Prostate gland (tissue), 2 donors: ENCODE measurements at regions not wholly inside any gene's neighbourhood (a gene's known extent, or its start where the extent isn't known, plus 50 kb on each side); places are given as distances from the start of the nearest gene placed in this dataset.

Experiments used
- DNase-seq: peaks from one replicate; pipeline ENCODE4 v3.0.0-alpha.2; 2019; ENCODE audit warnings: low spot score
- H3K27ac ChIP-seq, 2 donors: fragments of 200-600 bp; sonication (generic); 2 replicates each; pipeline ENCODE4 v1.5.1; 2017 to 2019
- H3K27me3 ChIP-seq: fragments of 200-600 bp; sonication (generic); replicated peaks from 2 replicates; pipeline ENCODE4 v1.5.1; 2019; ENCODE audit not compliant: insufficient read depth
- H3K36me3 ChIP-seq, 2 donors: fragments of 200-600 bp; sonication (generic); 1 replicate in 1 of 2; 2 replicates in 1 of 2; pipeline versions ENCODE4 v1.5.1 to v1.8.1; 2017 to 2019
- H3K4me1 ChIP-seq: fragments of 200-600 bp; sonication (generic); replicated peaks from 2 replicates; pipeline ENCODE4 v1.5.1; 2019
- H3K4me3 ChIP-seq, 2 donors: fragments of 200-600 bp; sonication (generic); 2 replicates each; pipeline ENCODE4 v1.5.1; 2017 to 2019
- H3K9me3 ChIP-seq: fragments of 200-600 bp; sonication (generic); 2 replicates; pipeline ENCODE4 v1.5.1; 2017
- POLR2A ChIP-seq: fragments of 450-650 bp; IDR thresholded peaks from one replicate; pipeline ENCODE4 v1.6.1; 2016; ENCODE audit warnings: antibody characterized with exemption, mild to moderate bottlenecking
- POLR2AphosphoS5 ChIP-seq: sonication (generic); formaldehyde crosslinking; IDR thresholded peaks from one replicate; pipeline ENCODE4 v1.6.1; 2017; ENCODE audit warnings: antibody characterized with exemption
- WGBS: methylation state at CpG from one replicate; pipeline ENCODE4 v1.1.5; 2018; 5-methylcytosine and 5-hydroxymethylcytosine counted together
- intact Hi-C: fragments of 100-400 bp; cut with DNase I; formaldehyde crosslinking; loops from one replicate; pipeline ENCODE4 v1.14.2; 2022
- TF ChIP-seq, protein P1 (sequence below), 4 experiments: fragments of 200-600 bp in 2 of 4; fragments of 450-650 bp in 2 of 4; sonication (generic) in 2 of 4; IDR thresholded peaks; 1 replicate in 3 of 4; 2 replicates in 1 of 4; pipeline ENCODE4 v1.5.1; 2016 to 2019; ENCODE audit warnings: antibody characterized with exemption in 4 of 4, mild to moderate bottlenecking in 2 of 4, moderate library complexity in 2 of 4

- no peak for TF ChIP-seq POLR2A
- TF ChIP-seq, protein P1, sequence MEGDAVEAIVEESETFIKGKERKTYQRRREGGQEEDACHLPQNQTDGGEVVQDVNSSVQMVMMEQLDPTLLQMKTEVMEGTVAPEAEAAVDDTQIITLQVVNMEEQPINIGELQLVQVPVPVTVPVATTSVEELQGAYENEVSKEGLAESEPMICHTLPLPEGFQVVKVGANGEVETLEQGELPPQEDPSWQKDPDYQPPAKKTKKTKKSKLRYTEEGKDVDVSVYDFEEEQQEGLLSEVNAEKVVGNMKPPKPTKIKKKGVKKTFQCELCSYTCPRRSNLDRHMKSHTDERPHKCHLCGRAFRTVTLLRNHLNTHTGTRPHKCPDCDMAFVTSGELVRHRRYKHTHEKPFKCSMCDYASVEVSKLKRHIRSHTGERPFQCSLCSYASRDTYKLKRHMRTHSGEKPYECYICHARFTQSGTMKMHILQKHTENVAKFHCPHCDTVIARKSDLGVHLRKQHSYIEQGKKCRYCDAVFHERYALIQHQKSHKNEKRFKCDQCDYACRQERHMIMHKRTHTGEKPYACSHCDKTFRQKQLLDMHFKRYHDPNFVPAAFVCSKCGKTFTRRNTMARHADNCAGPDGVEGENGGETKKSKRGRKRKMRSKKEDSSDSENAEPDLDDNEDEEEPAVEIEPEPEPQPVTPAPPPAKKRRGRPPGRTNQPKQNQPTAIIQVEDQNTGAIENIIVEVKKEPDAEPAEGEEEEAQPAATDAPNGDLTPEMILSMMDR (IDR thresholded peaks at IDR 0.05): no peak
- TF ChIP-seq POLR2AphosphoS5: no peak
- no peak overlapping the region for H3K27ac ChIP-seq
- no peaks in the 10 kb centered on the region for H3K9me3 ChIP-seq
- intact Hi-C loops: no loop called here
- H3K4me1 ChIP-seq: no peaks in the 10 kb centered on the region
- H3K4me3 ChIP-seq: no peak overlapping the region
- 74% methylated on average over 4 of the region's 4 CpGs for WGBS
- DNase-seq: no peak
- no peaks in the 10 kb centered on the region for H3K27me3 ChIP-seq
- H3K36me3 ChIP-seq: no peaks in the 10 kb centered on the region
Measured at GRCh38 chr5:127184851-127185250, 105.7 kb upstream of the MEGF10 start.

DNA sequence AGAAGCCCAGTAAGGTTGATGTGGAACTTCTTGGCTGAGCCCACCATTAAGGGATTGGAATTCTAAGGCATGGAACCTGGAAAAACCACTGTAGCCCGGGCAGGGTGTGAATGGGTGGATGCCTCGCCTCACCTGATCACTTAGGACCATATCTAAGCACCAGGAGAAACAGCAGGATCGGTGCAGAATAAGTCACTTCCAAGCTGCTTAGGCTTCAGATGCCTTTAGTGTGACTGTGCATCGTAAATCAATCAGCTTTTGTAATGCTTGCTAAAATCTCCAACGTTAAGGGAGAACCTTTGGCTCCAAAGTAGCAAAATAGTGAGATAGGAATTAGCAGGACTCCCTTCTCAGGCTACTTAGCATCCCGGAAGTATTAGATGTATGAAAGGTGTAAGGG lies 103.9 kb upstream of the MEGF10 start:
- intact Hi-C loops: no loop called here
- Histone ChIP-seq H3K27ac (no peak overlapping the region), H3K27me3 (no peaks in the 10 kb centered on the region), H3K36me3 (no peaks in the 10 kb centered on the region), H3K4me3 (no peak overlapping the region), H3K9me3 (no peaks in the 10 kb centered on the region), H3K4me1 (no peaks in the 10 kb centered on the region)
- 52% methylated on average over 6 of the region's 6 CpGs for WGBS
- no peak for TF ChIP-seq POLR2AphosphoS5
- TF ChIP-seq, protein P1 (IDR thresholded peaks at IDR 0.05): no peak
- TF ChIP-seq POLR2A: no peak
- no peak for DNase-seq

- Histone ChIP-seq H3K27me3 (no peaks in the 10 kb centered on the region), H3K36me3 (no peaks in the 10 kb centered on the region), H3K27ac (no peak overlapping the region), H3K4me3 (no peak overlapping the region), H3K9me3 (no peaks in the 10 kb centered on the region), H3K4me1 (no peaks in the 10 kb centered on the region)
- TF ChIP-seq POLR2AphosphoS5 (no peak), POLR2A (no peak)
- TF ChIP-seq, protein P1 (IDR thresholded peaks at IDR 0.05): no peak
- DNase-seq: no peak
- intact Hi-C loops: no loop called here
- 72% methylated on average over 5 of the region's 5 CpGs for WGBS
Measured at GRCh38 chr5:127187706-127188105, 102.9 kb upstream of the MEGF10 start.

DNA sequence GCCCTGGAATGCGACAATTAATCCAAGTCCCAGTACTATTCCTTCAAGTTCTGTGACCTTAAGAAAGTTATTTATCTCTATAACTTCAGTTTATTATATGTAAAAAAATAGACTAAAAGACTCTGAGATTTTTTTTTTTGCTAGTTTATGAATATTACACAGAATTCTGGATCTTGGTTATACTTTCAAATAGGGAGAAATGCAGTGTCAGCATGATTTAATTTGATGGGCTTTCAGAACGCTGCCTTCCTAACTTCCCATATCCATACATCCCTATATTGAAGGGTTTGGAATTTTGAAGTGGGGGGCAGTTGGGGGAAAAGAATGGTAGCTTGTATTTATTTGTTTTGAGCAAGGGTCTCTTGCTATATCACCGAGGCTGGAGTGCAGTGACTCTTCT lies 98.4 kb upstream of the MEGF10 start:
- intact Hi-C loops: no loop called here
- no peak for TF ChIP-seq POLR2A
- TF ChIP-seq, protein P1 (IDR thresholded peaks at IDR 0.05): no peak
- TF ChIP-seq POLR2AphosphoS5: no peak

GRCh38 chr5:127192836-127193338 lies 97.7 kb upstream of the MEGF10 start:
- Histone ChIP-seq H3K4me1 (no peaks in the 10 kb centered on the region), H3K27me3 (no peaks in the 10 kb centered on the region), H3K9me3 (no peaks in the 10 kb centered on the region), H3K36me3 (no peaks in the 10 kb centered on the region), H3K27ac (no peak overlapping the region), H3K4me3 (no peak overlapping the region)
- TF ChIP-seq POLR2AphosphoS5: no peak
- no peak for TF ChIP-seq POLR2A
- TF ChIP-seq, protein P1 (IDR thresholded peaks at IDR 0.05): no peak
- intact Hi-C loops: no loop called here
- WGBS: 49% methylated on average over 3 of the region's 3 CpGs
- DNase-seq: no peak

More for the DNA sequence above, 98.4 kb upstream of the MEGF10 start:
- WGBS: 94% methylated on average over 3 of the region's 3 CpGs
- Histone ChIP-seq H3K27me3 (no peaks in the 10 kb centered on the region), H3K4me3 (no peak overlapping the region), H3K27ac (no peak overlapping the region), H3K9me3 (no peaks in the 10 kb centered on the region), H3K36me3 (no peaks in the 10 kb centered on the region), H3K4me1 (no peaks in the 10 kb centered on the region)
- no peak for DNase-seq
